LNCaP clone FGC (cell line): ENCODE measurements at regions not wholly inside any gene's neighbourhood (a gene's known extent, or its start where the extent isn't known, plus 50 kb on each side); places are given as distances from the start of the nearest gene placed in this dataset.

Experiments
- DNase-seq: peaks from one replicate; pipeline ENCODE4 v3.0.0-alpha.2; 2011; ENCODE audit warnings: low read depth
- H3K4me3 ChIP-seq: 2 replicates; pipeline ENCODE4 v1.5.1; 2011; ENCODE audit warnings: mild to moderate bottlenecking, low read depth, low read length, control low read depth
- CTCF ChIP-seq: IDR thresholded peaks from 2 replicates; pipeline ENCODE4 v1.5.1; 2012; ENCODE audit warnings: mild to moderate bottlenecking; ENCODE audit not compliant: control insufficient read depth, insufficient read depth; ENCODE audit errors: extremely low read depth

- TF ChIP-seq CTCF, result no peak
- no peak for DNase-seq
These were observed 226.3 kb upstream of the ZNF32 start for GRCh38 chr10:43874984-43875383.

DNA sequence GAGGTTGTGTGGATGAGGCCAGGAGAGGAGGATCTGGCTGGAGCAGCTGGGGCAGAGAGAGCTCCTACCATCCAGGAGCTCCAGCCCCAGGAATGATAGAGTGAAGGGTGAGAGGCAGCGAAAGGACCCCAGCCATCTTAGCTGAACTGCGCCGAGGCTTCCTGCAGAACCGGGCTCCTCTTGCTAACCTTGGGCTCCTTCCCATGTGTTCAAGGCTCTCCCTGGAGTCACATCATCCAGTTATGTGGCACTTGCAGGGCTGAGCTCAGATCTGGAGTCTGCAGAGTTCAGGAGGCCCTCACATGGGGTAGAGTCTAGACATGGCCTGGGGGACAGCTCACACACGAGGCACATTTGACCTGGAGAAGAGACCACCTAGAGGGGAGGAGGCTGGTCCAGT is 225.0 kb upstream of the ZNF32 start:
- TF ChIP-seq CTCF, result no peak
- DNase-seq, result no peak
- no peak overlapping the region for H3K4me3 ChIP-seq

More at GRCh38 chr10:43874984-43875383, 226.3 kb upstream of the ZNF32 start:
- no peak overlapping the region for H3K4me3 ChIP-seq

- H3K4me3 ChIP-seq, result no peak overlapping the region
These were observed 224.0 kb upstream of the ZNF32 start for GRCh38 chr10:43872644-43873043.

DNA sequence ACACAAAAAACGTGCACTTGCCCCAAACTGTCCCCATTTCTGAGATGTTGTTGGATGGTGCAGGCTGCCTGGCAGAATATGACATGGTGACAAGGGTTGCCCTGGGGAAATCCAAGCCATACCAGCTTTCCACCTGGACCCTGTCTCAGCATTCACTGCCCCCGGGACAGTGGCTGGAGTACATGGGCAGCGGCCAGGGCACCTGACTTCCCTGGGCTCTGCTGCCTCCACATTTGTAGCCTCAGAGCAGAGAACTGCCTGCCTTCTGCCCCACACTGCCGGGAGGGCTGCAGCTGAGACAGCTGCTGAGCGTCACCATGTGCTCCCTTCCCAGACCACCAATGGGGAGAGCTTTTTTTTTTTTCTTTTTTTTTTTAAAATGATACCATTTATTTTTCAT is 222.9 kb upstream of the ZNF32 start:
- H3K4me3 ChIP-seq, result no peak overlapping the region
- DNase-seq, result no peak
- no peak for TF ChIP-seq CTCF

More at GRCh38 chr10:43872644-43873043, 224.0 kb upstream of the ZNF32 start:
- no peak for TF ChIP-seq CTCF
- no peak for DNase-seq

GRCh38 chr10:43870968-43871439 is 222.3 kb upstream of the ZNF32 start:
- no peak for DNase-seq
- H3K4me3 ChIP-seq, result no peak overlapping the region
- TF ChIP-seq CTCF, result no peak

- no peak for DNase-seq
- no peak overlapping the region for H3K4me3 ChIP-seq
- TF ChIP-seq CTCF, result no peak
These were observed 221.1 kb upstream of the ZNF32 start for GRCh38 chr10:43869669-43870322.

DNA sequence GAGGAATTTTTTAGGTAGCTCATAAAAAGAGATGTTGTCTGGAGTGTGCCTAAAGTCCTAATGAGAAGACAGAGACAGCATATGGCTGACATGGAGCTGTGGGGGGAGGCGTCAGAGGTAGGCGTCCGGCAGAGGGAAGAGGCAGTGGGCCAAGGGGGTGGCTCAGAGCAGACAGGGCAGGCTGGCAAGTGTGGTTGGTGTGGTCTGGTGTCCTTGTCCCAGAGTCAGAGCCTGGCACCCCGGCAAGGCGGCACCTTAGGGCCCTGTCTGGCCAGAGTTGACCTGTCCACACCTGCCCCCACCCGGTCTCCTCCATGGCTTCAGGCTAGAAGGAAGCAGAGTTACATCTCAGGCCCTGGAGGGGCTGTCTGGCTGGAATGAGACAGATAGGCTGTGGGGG is 220.3 kb upstream of the ZNF32 start:
- no peak overlapping the region for H3K4me3 ChIP-seq
- TF ChIP-seq CTCF, result no peak
- DNase-seq, result no peak
